ENCODE measurements at regions not wholly inside any gene's neighbourhood (a gene's known extent, or its start where the extent isn't known, plus 50 kb on each side); places are given as distances from the start of the nearest gene placed in this dataset.
"Not testable (repeated sequence)": the region's sequence is repeated elsewhere in the genome, so short reads cannot be mapped to it uniquely, and the experiment has no call there.

GRCh38 chr17:83159204-83160049 is 80.0 kb downstream of the METRNL start:
- DNase-seq (ENCODE audit: low read depth) = no peak

GRCh38 chr17:83160443-83161297 is 81.3 kb downstream of the METRNL start:
- DNase-seq (ENCODE audit: low read depth) = no peak

- no peak for DNase-seq (ENCODE audit: low read depth)
Measured at GRCh38 chr17:83161298-83162034, 82.1 kb downstream of the METRNL start.

GRCh38 chr17:83162035-83162745 is 82.8 kb downstream of the METRNL start:
- DNase-seq (ENCODE audit: low read depth) = no peak

GRCh38 chr17:83164490-83164889 is 85.1 kb downstream of the METRNL start:
- no peak for DNase-seq (ENCODE audit: low read depth)

- no peak for DNase-seq (ENCODE audit: low read depth)
Measured at GRCh38 chr17:83170571-83171260, 91.3 kb downstream of the METRNL start.

GRCh38 chr17:83171661-83172060 is 92.3 kb downstream of the METRNL start:
- no peak for DNase-seq (ENCODE audit: low read depth)

GRCh38 chr17:83172099-83172498 is 92.7 kb downstream of the METRNL start:
- DNase-seq (ENCODE audit: low read depth) = not testable (repeated sequence)

GRCh38 chr17:83172646-83173045 is 93.2 kb downstream of the METRNL start:
- not testable (repeated sequence) for DNase-seq (ENCODE audit: low read depth)

- DNase-seq (ENCODE audit: low read depth) = not testable (repeated sequence)
Measured at GRCh38 chr17:83173180-83173913, 93.9 kb downstream of the METRNL start.

- DNase-seq (ENCODE audit: low read depth) = no peak
Measured at GRCh38 chr17:83173914-83174361, 94.5 kb downstream of the METRNL start.

GRCh38 chr17:83174362-83175118 is 95.1 kb downstream of the METRNL start:
- no peak for DNase-seq (ENCODE audit: low read depth)

- DNase-seq (ENCODE audit: low read depth) = no peak
Measured at GRCh38 chr17:83175119-83175821, 95.9 kb downstream of the METRNL start.

GRCh38 chr17:83175822-83176622 is 96.6 kb downstream of the METRNL start:
- DNase-seq (ENCODE audit: low read depth) = no peak

- DNase-seq (ENCODE audit: low read depth) = no peak
Measured at GRCh38 chr17:83176623-83177583, 97.5 kb downstream of the METRNL start.

- DNase-seq (ENCODE audit: low read depth) = no peak
Measured at GRCh38 chr17:83177611-83178532, 98.5 kb downstream of the METRNL start.
